GM12892 (cell line): ENCODE measurements at regions not wholly inside any gene's neighbourhood (a gene's known extent, or its start where the extent isn't known, plus 50 kb on each side); places are given as distances from the start of the nearest gene placed in this dataset.

Experiments used
- POLR2A ChIP-seq: IDR thresholded peaks from 2 replicates; pipeline ENCODE4 v1.6.1; 2011; ENCODE audit warnings: low read depth, low read length, control low read depth
- POLR2AphosphoS5 ChIP-seq: IDR thresholded peaks from 2 replicates; pipeline ENCODE4 v1.6.1; 2011; ENCODE audit warnings: low read depth, low read length, control low read depth

GRCh38 chr2:126378176-126378575 lies 277.8 kb upstream of the GYPC start:
- TF ChIP-seq POLR2AphosphoS5 (no peak), POLR2A (no peak)
